ENCODE measurements at regions not wholly inside any gene's neighbourhood (a gene's known extent, or its start where the extent isn't known, plus 50 kb on each side); places are given as distances from the start of the nearest gene placed in this dataset.

DNA sequence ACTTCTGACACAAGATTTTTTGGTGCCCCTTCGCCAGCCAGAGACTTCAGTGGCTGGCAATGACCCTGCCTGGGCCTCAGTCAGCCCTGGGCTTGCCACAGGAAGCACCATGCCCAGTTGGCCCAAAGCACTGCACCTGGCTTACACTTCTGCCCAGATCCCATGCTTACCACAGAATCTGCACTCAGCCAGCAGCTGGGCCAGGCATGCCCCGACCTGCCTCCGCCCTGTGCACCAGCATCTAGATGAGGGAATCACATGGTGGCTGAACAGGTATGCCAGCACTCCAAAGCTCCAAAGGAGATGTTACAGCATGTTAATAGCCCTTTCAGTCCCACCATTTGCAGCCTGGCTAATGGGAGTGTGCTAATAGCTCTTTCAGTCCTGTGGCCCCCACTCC, 690.9 kb downstream of the SLITRK6 start:
- TF ChIP-seq, protein P1, sequence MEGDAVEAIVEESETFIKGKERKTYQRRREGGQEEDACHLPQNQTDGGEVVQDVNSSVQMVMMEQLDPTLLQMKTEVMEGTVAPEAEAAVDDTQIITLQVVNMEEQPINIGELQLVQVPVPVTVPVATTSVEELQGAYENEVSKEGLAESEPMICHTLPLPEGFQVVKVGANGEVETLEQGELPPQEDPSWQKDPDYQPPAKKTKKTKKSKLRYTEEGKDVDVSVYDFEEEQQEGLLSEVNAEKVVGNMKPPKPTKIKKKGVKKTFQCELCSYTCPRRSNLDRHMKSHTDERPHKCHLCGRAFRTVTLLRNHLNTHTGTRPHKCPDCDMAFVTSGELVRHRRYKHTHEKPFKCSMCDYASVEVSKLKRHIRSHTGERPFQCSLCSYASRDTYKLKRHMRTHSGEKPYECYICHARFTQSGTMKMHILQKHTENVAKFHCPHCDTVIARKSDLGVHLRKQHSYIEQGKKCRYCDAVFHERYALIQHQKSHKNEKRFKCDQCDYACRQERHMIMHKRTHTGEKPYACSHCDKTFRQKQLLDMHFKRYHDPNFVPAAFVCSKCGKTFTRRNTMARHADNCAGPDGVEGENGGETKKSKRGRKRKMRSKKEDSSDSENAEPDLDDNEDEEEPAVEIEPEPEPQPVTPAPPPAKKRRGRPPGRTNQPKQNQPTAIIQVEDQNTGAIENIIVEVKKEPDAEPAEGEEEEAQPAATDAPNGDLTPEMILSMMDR (IDR thresholded peaks at IDR 0.05; ENCODE audit: low read depth, low read length, missing control alignments): no peak
- no peak for DNase-seq (ENCODE audit: low read depth)

DNA sequence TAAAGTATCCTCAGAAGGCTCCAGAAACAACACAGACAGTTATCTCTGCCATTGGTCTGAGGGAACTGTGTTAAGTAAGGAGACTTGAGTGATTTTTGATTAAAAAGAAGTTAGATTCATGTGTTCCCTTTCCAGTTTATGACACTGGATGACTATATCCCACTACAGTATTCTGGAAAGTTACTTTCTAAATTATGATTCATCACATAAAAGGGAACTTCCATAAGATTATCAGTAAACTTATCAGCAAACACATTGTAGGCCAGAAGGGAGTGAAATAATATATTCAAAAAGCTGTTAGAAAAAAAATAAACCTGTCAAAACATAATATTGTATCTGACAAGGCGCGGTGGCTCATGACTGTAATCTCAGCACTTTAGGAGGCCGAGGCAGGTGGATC, 700.0 kb downstream of the SLITRK6 start:
- TF ChIP-seq, protein P1 (IDR thresholded peaks at IDR 0.05; ENCODE audit: low read depth, low read length, missing control alignments): no peak
- H3K4me3 ChIP-seq (ENCODE audit: low read depth, low read length): no peak overlapping the region
- DNase-seq (ENCODE audit: low read depth): no peak

More for the DNA sequence above, 690.9 kb downstream of the SLITRK6 start:
- H3K4me3 ChIP-seq (ENCODE audit: low read depth, low read length): no peak overlapping the region

DNA sequence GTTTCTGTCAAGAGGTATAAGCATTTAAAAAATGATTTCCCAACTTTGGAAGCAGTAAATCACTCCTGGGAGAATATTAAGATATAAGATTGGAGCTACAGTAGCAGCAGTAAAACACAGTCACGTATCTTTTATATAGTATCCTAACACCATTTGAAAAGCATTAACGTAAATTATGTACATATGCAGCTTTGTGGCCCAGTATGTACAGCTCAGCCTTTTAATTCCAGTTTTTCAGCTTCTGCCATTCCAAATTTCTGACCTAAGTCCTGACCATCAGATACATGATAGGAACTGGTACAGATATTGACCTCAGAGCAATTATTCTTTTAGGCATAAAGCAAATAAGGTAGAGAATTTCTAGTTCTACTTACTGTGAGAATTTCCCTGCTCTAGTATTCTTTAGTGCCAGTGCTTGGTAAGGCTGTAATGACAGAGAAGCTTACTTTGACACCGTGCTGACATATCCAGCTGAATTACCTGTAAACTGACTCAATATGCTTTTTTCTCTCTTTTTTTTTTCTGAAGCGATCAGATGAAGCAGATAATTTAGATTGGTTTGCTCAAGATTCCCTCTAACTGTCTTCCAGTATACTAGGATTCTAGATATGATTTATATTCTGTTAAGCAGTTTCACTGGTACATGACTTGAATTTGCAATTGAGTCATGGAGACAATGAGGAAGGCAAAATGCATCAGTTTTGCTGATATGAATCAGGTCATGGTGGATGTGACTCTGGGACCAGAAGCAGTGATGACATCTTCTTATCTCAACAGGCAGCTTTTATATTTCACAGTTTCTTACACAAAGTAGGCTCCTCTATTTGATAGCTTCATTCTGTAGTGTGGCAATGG, 703.6 kb downstream of the SLITRK6 start:
- TF ChIP-seq, protein P1 (IDR thresholded peaks at IDR 0.05; ENCODE audit: low read depth, low read length, missing control alignments): no peak
- H3K4me3 ChIP-seq (ENCODE audit: low read depth, low read length): no peak overlapping the region
- DNase-seq (ENCODE audit: low read depth): no peak

DNA sequence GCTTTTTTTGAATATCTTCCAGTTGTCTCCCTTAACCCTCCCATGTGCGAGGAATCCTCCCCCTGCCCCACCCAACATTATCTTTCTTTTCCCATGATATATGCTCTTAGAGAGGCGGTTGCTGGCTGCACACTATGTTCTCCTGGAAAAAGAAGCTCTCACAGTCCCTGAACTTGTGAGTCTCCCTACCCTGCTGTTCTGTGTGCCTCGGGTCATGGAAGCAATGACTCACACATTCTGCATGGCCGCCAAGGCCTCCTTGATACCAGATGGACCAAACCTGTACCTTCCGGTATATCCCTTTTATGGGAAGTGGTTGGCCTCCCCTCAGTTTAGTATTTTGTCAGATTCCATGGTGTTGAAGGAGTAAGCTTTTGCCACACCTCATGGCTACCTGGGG, 705.4 kb downstream of the SLITRK6 start:
- H3K4me3 ChIP-seq (ENCODE audit: low read depth, low read length): no peak overlapping the region
- TF ChIP-seq, protein P1 (IDR thresholded peaks at IDR 0.05; ENCODE audit: low read depth, low read length, missing control alignments): no peak
- no peak for DNase-seq (ENCODE audit: low read depth)

DNA sequence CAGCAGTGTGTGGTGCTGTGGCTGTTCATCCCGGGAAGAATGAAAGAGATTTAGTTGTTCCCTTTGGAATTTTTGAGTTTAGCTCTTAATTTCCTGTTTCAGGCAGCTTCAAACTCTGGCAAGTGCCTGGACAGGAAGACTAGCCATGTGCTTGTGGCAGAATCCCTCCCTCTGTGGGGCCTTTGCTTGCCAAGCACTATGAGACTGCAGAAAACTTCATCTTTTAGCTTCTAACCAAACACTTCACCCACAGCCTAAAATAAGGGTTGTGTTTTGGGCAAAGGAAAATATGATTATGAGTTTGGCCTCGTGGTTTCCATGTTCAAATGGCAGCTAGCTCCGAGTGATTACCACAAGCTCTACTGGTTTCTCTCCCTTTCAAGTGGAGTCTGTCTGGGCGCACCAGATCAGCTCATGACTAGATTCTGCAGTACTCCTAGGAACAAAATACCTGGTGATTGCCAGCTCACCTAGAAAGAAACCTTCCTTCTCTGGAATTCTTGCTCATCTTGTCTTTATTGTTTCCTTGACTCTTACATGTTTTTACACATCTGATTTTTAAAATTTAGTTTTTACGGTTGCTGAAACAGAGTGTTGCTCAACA, 707.5 kb downstream of the SLITRK6 start:
- no peak for DNase-seq (ENCODE audit: low read depth)
- H3K4me3 ChIP-seq (ENCODE audit: low read depth, low read length): no peak overlapping the region
- TF ChIP-seq, protein P1 (IDR thresholded peaks at IDR 0.05; ENCODE audit: low read depth, low read length, missing control alignments): no peak

DNA sequence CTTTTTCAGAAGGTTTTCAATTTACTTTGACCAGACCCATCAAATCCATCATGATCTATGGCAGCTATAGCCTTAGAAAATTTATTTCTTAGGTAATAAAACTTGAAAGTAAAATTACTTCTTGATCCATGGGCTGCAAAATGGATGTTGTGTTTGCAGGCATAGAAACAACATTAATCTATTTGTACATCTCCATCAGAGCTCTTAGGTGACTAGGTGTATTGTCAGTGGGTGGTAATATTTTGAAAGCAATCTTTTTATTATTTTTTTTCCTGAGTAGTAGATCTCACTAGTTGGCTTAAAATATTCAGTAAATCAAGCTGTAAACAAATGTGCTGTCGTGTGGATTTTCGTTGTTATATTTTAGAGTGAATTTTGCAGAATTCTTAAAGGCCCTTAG, 710.0 kb downstream of the SLITRK6 start:
- TF ChIP-seq, protein P1 (IDR thresholded peaks at IDR 0.05; ENCODE audit: low read depth, low read length, missing control alignments): no peak
- DNase-seq (ENCODE audit: low read depth): no peak
- H3K4me3 ChIP-seq (ENCODE audit: low read depth, low read length): no peak overlapping the region

Data from GM12864 (cell line).